ENCODE measurements at regions not wholly inside any gene's neighbourhood (a gene's known extent, or its start where the extent isn't known, plus 50 kb on each side); places are given as distances from the start of the nearest gene placed in this dataset.
A peak's percentile ranks its signal among the peaks of the same experiment; 100 is the strongest.
"Not testable (repeated sequence)": the region's sequence is repeated elsewhere in the genome, so short reads cannot be mapped to it uniquely, and the experiment has no call there.

DNA sequence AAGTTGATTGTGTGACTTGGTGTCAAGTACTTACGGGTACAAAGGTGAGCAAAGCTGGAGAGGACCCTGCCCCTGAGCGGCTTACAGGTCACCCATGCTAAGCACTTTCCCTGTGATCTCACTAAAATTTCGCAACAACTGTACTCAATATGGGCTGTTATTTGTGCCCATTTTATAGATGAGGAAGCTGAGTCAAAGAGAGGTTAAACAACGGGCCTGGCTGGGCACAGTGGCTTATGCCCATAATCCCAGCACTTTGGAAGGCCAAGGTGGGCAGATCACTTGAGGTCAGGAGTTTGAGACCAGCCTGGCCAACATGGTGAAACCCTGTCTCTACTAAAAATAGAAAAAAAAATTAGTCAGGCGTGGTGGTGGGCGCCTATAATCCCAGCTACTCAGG, 67.5 kb upstream of the ARL8B start:
- H3K27me3 Mint-ChIP-seq; H2AFZ ChIP-seq (ENCODE audit: insufficient read depth, low read depth, low read length, poor library complexity, severe bottlenecking); H3K36me3 ChIP-seq (replicated peaks in 1 of 2; ENCODE audit: control extremely low read depth in 1 of 2, control insufficient read depth in 1 of 2, extremely low read depth in 1 of 2, insufficient read depth in 2 of 2, low read length in 1 of 2); intact Hi-C loops (cut with micrococcal nuclease); H3K9ac ChIP-seq (ENCODE audit: low read length); DNase-seq; H4K20me1 ChIP-seq (ENCODE audit: control insufficient read depth, insufficient read depth, low read length, poor library complexity, severe bottlenecking); H3K79me2 ChIP-seq (ENCODE audit: control insufficient read depth, insufficient read depth, low read length); H3K4me3 Mint-ChIP-seq; H3K27ac ChIP-seq (ENCODE audit: low read length in 2 of 2); H3K27me3 ChIP-seq (replicated peaks in 1 of 4; ENCODE audit: control extremely low read depth in 1 of 4, control insufficient read depth in 3 of 4, insufficient read depth in 4 of 4, low read length in 3 of 4); H3K9me3 Mint-ChIP-seq (ENCODE audit: insufficient read depth); H3K4me3 ChIP-seq (ENCODE audit: control extremely low read depth in 1 of 5, extremely low read depth in 1 of 5, insufficient read depth in 1 of 5, low read depth in 2 of 5, low read length in 4 of 5); ATAC-seq (ENCODE audit: low read depth); H3K9me3 ChIP-seq (ENCODE audit: control extremely low read depth in 1 of 3, control insufficient read depth in 2 of 3, insufficient read depth in 1 of 3, low read length in 2 of 3); H3K4me2 ChIP-seq (replicated peaks; ENCODE audit: low read depth, low read length, poor library complexity, severe bottlenecking): not testable (repeated sequence)
- WGBS (ENCODE audit: insufficient coverage), result no CpG with 5 or more reads among the region's 6 CpGs
- peaks cover 37 to 44% of the 10 kb centered on the region in 2 donors for H3K4me1 ChIP-seq (ENCODE audit: control insufficient read depth in 2 of 2, insufficient read depth in 2 of 2, low read length in 2 of 2)
- ChIA-PET CTCF (interaction anchor here (0.5 to 15.0 kb wide), 7 partner anchors 9 to 341 kb away, joined by 3 to 391 read pairs (median 5); no protein-coding TSS in a partner anchor), POLR2A (interaction anchor here (0.6 kb wide), 1 partner anchor 17 kb away, joined by 9 read pairs; no protein-coding TSS in a partner anchor)
- Mint-ChIP-seq H3K4me1 (peaks cover 36% of the 10 kb centered on the region), H3K27ac (peak overlapping the region; percentile 17)

DNA sequence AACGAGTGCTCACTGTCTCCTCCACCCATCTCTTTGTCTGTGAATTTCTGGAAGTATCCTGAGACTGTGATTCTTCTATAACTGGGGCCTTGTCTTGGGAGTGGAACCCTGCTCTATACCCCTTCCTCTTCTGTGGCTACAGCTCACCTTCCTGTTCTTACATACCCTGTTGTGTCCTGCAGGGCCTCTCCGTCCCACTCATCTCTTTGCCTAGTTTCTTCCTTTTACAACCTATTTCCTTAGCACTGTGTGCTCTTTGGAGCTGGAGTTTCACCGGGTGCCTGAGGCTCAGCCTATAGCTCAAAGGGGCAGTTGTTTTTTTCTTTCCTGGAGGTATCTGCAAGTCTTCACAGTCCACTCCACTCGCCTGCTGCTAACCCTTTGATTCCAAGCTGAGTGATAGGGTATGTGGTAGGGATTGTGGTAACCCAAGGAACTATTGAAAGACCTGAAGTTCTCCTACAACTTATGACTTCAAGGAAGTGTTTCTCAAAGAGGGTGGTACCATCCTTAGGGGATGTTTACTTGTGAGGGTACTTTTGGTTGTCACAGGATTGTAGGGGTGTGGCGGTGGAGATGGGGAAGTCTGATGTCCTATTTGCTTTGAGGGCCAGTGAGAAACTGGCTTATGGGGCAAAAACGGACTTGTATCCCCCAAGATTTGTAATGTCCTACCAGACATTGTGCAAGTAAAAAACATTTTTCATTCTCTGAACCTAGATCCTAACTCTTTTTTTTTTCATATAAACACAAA, 66.6 kb upstream of the ARL8B start:
- H3K4me3 Mint-ChIP-seq, result no peak overlapping the region
- Histone ChIP-seq H3K27ac (ENCODE audit: low read length in 2 of 2) (peak overlapping the region in 1 of 2 donors; percentile 48), H3K27me3 (replicated peaks in 1 of 4; ENCODE audit: control extremely low read depth in 1 of 4, control insufficient read depth in 3 of 4, insufficient read depth in 4 of 4, low read length in 3 of 4) (no peaks in the 10 kb centered on the region), H2AFZ (ENCODE audit: insufficient read depth, low read depth, low read length, poor library complexity, severe bottlenecking) (peak overlapping the region; percentile 68), H3K4me1 (ENCODE audit: control insufficient read depth in 2 of 2, insufficient read depth in 2 of 2, low read length in 2 of 2) (peaks cover 37 to 44% of the 10 kb centered on the region in 2 donors), H4K20me1 (ENCODE audit: control insufficient read depth, insufficient read depth, low read length, poor library complexity, severe bottlenecking) (no peaks in the 10 kb centered on the region), H3K9me3 (ENCODE audit: control extremely low read depth in 1 of 3, control insufficient read depth in 2 of 3, insufficient read depth in 1 of 3, low read length in 2 of 3) (no peaks in the 10 kb centered on the region), H3K9ac (ENCODE audit: low read length) (peak overlapping the region; percentile 29), H3K79me2 (ENCODE audit: control insufficient read depth, insufficient read depth, low read length) (no peaks in the 10 kb centered on the region), H3K4me2 (replicated peaks; ENCODE audit: low read depth, low read length, poor library complexity, severe bottlenecking) (peak overlapping the region; percentile 45), H3K4me3 (ENCODE audit: control extremely low read depth in 1 of 5, extremely low read depth in 1 of 5, insufficient read depth in 1 of 5, low read depth in 2 of 5, low read length in 4 of 5) (no peak overlapping the region), H3K36me3 (replicated peaks in 1 of 2; ENCODE audit: control extremely low read depth in 1 of 2, control insufficient read depth in 1 of 2, extremely low read depth in 1 of 2, insufficient read depth in 2 of 2, low read length in 1 of 2) (no peaks in the 10 kb centered on the region)
- DNase-seq, result peak; percentile 32
- POLR2A ChIA-PET, result interaction anchor here (0.7 to 1.5 kb wide), 2 partner anchors 77 to 305 kb away, joined by 4 to 6 read pairs; partner anchors contain the start of gene BHLHE40
- no peak for TF ChIP-seq EZH2 (IDR thresholded peaks at IDR 0.05; ENCODE audit: borderline replicate concordance, insufficient read depth, low read depth, low read length, poor library complexity, severe bottlenecking)
- TF ChIP-seq, protein P1, sequence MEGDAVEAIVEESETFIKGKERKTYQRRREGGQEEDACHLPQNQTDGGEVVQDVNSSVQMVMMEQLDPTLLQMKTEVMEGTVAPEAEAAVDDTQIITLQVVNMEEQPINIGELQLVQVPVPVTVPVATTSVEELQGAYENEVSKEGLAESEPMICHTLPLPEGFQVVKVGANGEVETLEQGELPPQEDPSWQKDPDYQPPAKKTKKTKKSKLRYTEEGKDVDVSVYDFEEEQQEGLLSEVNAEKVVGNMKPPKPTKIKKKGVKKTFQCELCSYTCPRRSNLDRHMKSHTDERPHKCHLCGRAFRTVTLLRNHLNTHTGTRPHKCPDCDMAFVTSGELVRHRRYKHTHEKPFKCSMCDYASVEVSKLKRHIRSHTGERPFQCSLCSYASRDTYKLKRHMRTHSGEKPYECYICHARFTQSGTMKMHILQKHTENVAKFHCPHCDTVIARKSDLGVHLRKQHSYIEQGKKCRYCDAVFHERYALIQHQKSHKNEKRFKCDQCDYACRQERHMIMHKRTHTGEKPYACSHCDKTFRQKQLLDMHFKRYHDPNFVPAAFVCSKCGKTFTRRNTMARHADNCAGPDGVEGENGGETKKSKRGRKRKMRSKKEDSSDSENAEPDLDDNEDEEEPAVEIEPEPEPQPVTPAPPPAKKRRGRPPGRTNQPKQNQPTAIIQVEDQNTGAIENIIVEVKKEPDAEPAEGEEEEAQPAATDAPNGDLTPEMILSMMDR (IDR thresholded peaks at IDR 0.05), result no peak
- no peak for ATAC-seq (ENCODE audit: low read depth)
- CTCF ChIA-PET, result interaction anchor here (0.6 to 15.0 kb wide), 9 partner anchors 10 to 342 kb away, joined by 3 to 391 read pairs (median 5); no protein-coding TSS in a partner anchor
- H3K9me3 Mint-ChIP-seq (ENCODE audit: insufficient read depth), result no peaks in the 10 kb centered on the region
- WGBS (ENCODE audit: insufficient coverage), result 33% methylated on average over 3 of the region's 6 CpGs
- peak overlapping the region; percentile 4 for H3K27ac Mint-ChIP-seq
- H3K27me3 Mint-ChIP-seq, result peaks cover 3% of the 10 kb centered on the region
- peaks cover 36% of the 10 kb centered on the region for H3K4me1 Mint-ChIP-seq
- intact Hi-C loops (cut with micrococcal nuclease), result loop anchor here (2.0 to 5.0 kb wide), 5 partner anchors 29 to 703 kb away; no protein-coding TSS in a partner anchor
